ENCODE measurements at regions not wholly inside any gene's neighbourhood (a gene's known extent, or its start where the extent isn't known, plus 50 kb on each side); places are given as distances from the start of the nearest gene placed in this dataset.
"Not testable (repeated sequence)": the region's sequence is repeated elsewhere in the genome, so short reads cannot be mapped to it uniquely, and the experiment has no call there.

DNA sequence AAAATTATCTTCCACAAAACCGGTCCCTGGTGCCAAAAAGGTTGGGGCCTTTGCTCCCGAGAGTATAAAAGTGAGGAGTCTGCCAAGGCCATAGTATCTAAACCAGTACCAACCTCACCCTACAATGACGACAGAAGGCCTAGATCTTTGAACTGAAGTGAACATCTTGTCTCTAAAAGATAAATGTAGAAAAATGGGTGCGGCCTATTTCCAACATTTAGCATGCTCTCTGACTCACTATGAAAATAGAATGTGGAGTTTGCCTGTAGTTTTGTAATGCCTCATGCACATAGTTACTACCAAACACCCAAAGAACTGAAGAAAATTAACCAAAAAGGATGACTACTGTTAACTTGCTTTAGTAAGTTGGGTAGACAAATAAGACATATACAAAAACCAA is 218.4 kb downstream of the SLITRK2 start:
- Histone ChIP-seq H3K4me2 (ENCODE audit: low read length) (no peak overlapping the region), H3K36me3 (ENCODE audit: insufficient read depth, low read length) (no peaks in the 10 kb centered on the region), H3K9me2 (ENCODE audit: low read depth, low read length) (no peaks in the 10 kb centered on the region), H3K27ac (ENCODE audit: low read depth, low read length, poor library complexity, severe bottlenecking) (no peak overlapping the region), H3K9ac (ENCODE audit: low read length) (no peak overlapping the region), H3K4me3 (ENCODE audit: low read depth, low read length, poor library complexity, severe bottlenecking) (no peak overlapping the region), H3F3A (ENCODE audit: insufficient read depth, low read length) (no peaks in the 10 kb centered on the region), H3K27me3 (ENCODE audit: insufficient read depth, low read length) (no peaks in the 10 kb centered on the region), H3K9me3 (ENCODE audit: low read length) (no peaks in the 10 kb centered on the region), H3K79me2 (ENCODE audit: insufficient read depth, low read length) (no peaks in the 10 kb centered on the region), H2AFZ (ENCODE audit: low read length) (no peak overlapping the region), H4K20me1 (ENCODE audit: insufficient read depth, low read length) (no peaks in the 10 kb centered on the region), H3K4me1 (ENCODE audit: insufficient read depth, low read length, severe bottlenecking) (no peaks in the 10 kb centered on the region)
- TF ChIP-seq, protein P1, sequence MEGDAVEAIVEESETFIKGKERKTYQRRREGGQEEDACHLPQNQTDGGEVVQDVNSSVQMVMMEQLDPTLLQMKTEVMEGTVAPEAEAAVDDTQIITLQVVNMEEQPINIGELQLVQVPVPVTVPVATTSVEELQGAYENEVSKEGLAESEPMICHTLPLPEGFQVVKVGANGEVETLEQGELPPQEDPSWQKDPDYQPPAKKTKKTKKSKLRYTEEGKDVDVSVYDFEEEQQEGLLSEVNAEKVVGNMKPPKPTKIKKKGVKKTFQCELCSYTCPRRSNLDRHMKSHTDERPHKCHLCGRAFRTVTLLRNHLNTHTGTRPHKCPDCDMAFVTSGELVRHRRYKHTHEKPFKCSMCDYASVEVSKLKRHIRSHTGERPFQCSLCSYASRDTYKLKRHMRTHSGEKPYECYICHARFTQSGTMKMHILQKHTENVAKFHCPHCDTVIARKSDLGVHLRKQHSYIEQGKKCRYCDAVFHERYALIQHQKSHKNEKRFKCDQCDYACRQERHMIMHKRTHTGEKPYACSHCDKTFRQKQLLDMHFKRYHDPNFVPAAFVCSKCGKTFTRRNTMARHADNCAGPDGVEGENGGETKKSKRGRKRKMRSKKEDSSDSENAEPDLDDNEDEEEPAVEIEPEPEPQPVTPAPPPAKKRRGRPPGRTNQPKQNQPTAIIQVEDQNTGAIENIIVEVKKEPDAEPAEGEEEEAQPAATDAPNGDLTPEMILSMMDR (IDR thresholded peaks at IDR 0.05; ENCODE audit: low read length) = no peak
- no peak for TF ChIP-seq EZH2 (IDR thresholded peaks at IDR 0.05; ENCODE audit: borderline replicate concordance, low read length)

DNA sequence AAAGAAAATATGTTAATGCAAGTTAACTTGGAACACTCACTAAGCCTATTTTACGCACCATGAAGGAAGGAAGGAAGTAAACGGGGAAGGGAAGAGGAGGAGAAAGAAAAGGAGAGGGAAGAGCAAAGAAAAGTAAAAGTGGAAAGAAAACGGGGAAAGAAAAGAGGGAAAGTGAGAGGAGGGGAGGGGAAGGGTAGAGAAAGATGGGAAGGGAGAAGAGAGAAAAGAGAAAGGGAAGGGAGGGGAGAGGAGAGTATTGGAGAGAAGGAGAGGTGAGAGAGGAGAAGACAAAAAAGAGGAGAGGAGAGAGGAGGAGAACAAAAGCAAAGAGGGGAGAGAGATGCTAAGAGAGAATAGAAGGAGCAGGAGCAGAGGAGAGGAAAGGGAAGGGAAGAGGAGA is 224.1 kb downstream of the SLITRK2 start:
- no peaks in the 10 kb centered on the region for H4K20me1 ChIP-seq (ENCODE audit: insufficient read depth, low read length)
- H3K27ac ChIP-seq (ENCODE audit: low read depth, low read length, poor library complexity, severe bottlenecking) = no peak overlapping the region
- no peaks in the 10 kb centered on the region for H3K27me3 ChIP-seq (ENCODE audit: insufficient read depth, low read length)
- no peak overlapping the region for H3K4me2 ChIP-seq (ENCODE audit: low read length)
- H2AFZ ChIP-seq (ENCODE audit: low read length) = no peak overlapping the region
- no peaks in the 10 kb centered on the region for H3K9me3 ChIP-seq (ENCODE audit: low read length)
- H3K9me2 ChIP-seq (ENCODE audit: low read depth, low read length) = no peaks in the 10 kb centered on the region
- H3K9ac ChIP-seq (ENCODE audit: low read length) = no peak overlapping the region
- no peak overlapping the region for H3K4me3 ChIP-seq (ENCODE audit: low read depth, low read length, poor library complexity, severe bottlenecking)
- no peak for TF ChIP-seq EZH2 (IDR thresholded peaks at IDR 0.05; ENCODE audit: borderline replicate concordance, low read length)
- TF ChIP-seq, protein P1 (IDR thresholded peaks at IDR 0.05; ENCODE audit: low read length) = no peak
- no peaks in the 10 kb centered on the region for H3K4me1 ChIP-seq (ENCODE audit: insufficient read depth, low read length, severe bottlenecking)
- no peaks in the 10 kb centered on the region for H3F3A ChIP-seq (ENCODE audit: insufficient read depth, low read length)
- no peaks in the 10 kb centered on the region for H3K36me3 ChIP-seq (ENCODE audit: insufficient read depth, low read length)
- no peaks in the 10 kb centered on the region for H3K79me2 ChIP-seq (ENCODE audit: insufficient read depth, low read length)

DNA sequence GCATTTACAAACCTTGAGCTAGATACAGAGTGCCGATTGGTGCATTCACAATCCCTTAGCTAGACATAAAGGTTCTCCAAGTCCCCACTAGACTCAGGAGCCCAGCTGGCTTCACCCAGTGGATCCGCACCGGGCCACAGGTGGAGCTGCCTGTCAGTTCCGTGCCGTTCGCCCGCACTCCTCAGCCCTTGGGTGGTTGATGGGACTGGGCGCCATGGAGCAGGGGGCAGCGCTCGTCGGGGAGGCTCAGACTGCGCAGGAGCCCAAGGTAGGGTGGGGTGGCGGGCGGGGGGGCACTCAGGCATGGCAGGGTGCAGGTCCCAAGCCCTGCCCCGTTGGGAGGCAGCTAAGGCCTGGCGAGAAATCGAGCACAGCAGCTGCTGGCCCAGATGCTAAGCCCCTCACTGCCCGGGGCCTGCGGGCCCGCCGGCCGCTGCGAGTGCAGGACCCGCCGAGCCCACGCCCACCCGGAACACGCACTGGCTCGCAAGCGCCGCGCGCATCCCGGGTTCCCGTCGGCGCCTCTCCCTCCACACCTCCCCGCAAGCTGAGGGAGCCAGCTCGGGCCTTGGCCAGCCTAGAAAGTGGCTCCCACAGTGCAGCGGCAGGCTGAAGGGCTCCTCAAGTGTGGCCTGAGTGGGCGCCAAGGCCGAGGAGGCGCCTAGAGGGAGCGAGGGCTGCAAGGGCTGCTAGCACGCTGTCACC is 228.5 kb downstream of the SLITRK2 start:
- H3K27me3 ChIP-seq (ENCODE audit: insufficient read depth, low read length); H3K4me1 ChIP-seq (ENCODE audit: insufficient read depth, low read length, severe bottlenecking); H3K9me2 ChIP-seq (ENCODE audit: low read depth, low read length); H3F3A ChIP-seq (ENCODE audit: insufficient read depth, low read length); H3K4me3 ChIP-seq (ENCODE audit: low read depth, low read length, poor library complexity, severe bottlenecking); H3K9me3 ChIP-seq (ENCODE audit: low read length); H3K27ac ChIP-seq (ENCODE audit: low read depth, low read length, poor library complexity, severe bottlenecking); H3K79me2 ChIP-seq (ENCODE audit: insufficient read depth, low read length); H2AFZ ChIP-seq (ENCODE audit: low read length); H3K4me2 ChIP-seq (ENCODE audit: low read length); H3K36me3 ChIP-seq (ENCODE audit: insufficient read depth, low read length); H3K9ac ChIP-seq (ENCODE audit: low read length); H4K20me1 ChIP-seq (ENCODE audit: insufficient read depth, low read length): not testable (repeated sequence)

DNA sequence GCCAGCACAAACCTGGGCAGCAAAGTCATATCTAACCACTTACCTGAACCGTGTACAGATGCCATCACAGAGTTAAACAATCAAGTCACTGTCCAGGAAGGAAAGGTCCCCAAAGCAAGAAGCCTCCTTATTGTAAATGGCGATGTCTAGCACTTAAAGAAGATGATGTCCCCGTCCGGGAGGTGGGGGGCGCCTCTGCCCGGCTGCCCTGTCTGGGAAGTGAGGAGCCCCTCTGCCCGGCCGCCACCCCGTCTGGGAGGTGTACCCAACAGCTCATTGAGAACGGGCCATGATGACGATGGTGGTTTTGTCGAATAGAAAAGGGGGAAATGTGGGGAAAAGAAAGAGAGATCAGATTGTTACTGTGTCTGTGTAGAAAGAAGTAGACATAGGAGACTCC is 231.9 kb downstream of the SLITRK2 start:
- not testable (repeated sequence) for H3F3A ChIP-seq (ENCODE audit: insufficient read depth, low read length); H3K27me3 ChIP-seq (ENCODE audit: insufficient read depth, low read length); H3K79me2 ChIP-seq (ENCODE audit: insufficient read depth, low read length); H2AFZ ChIP-seq (ENCODE audit: low read length); H3K27ac ChIP-seq (ENCODE audit: low read depth, low read length, poor library complexity, severe bottlenecking); H4K20me1 ChIP-seq (ENCODE audit: insufficient read depth, low read length); H3K4me2 ChIP-seq (ENCODE audit: low read length); H3K9me3 ChIP-seq (ENCODE audit: low read length); H3K9me2 ChIP-seq (ENCODE audit: low read depth, low read length); H3K4me1 ChIP-seq (ENCODE audit: insufficient read depth, low read length, severe bottlenecking); H3K4me3 ChIP-seq (ENCODE audit: low read depth, low read length, poor library complexity, severe bottlenecking); H3K36me3 ChIP-seq (ENCODE audit: insufficient read depth, low read length); H3K9ac ChIP-seq (ENCODE audit: low read length)

Measured in OCI-LY1 (cell line).